Gastrocnemius medialis (tissue), 4 donors: ENCODE measurements at regions not wholly inside any gene's neighbourhood (a gene's known extent, or its start where the extent isn't known, plus 50 kb on each side); places are given as distances from the start of the nearest gene placed in this dataset.

Experiments
- ATAC-seq, 2 donors: fragments of 150-250 bp; one replicate each; pipeline ENCODE4 v1.9.1; 2016
- DNase-seq, 2 donors: peaks; one replicate each; pipeline ENCODE4 v3.0.0-alpha.2; 2019
- H3K27ac ChIP-seq, 4 donors: fragments of 200-600 bp; sonication (generic); 1 replicate in 1 of 4; 2 replicates in 3 of 4; pipeline ENCODE4 v1.5.1; 2016 to 2018; ENCODE audit warnings: mild to moderate bottlenecking in 2 of 4, moderate library complexity in 1 of 4
- H3K27me3 ChIP-seq, 3 donors: fragments of 200-600 bp; sonication (generic) in 2 of 3; 1 replicate in 1 of 3; 2 replicates in 2 of 3; pipeline versions ENCODE4 v1.5.1 to v1.6.0; 2016 to 2019; ENCODE audit warnings: mild to moderate bottlenecking in 1 of 3, moderate library complexity in 1 of 3
- H3K36me3 ChIP-seq, 2 donors: fragments of 200-600 bp; sonication (generic) in 1 of 2; one replicate each; pipeline ENCODE4 v1.5.1; 2017 to 2018
- H3K4me1 ChIP-seq, 2 donors: fragments of 200-600 bp; sonication (generic) in 1 of 2; one replicate each; pipeline ENCODE4 v1.5.1; 2016 to 2017; ENCODE audit warnings: mild to moderate bottlenecking in 2 of 2
- H3K4me3 ChIP-seq, 4 donors: fragments of 200-600 bp; sonication (generic) in 3 of 4; 1 replicate in 1 of 4; 2 replicates in 3 of 4; pipeline ENCODE4 v1.5.1; 2016 to 2019; ENCODE audit warnings: mild to moderate bottlenecking in 2 of 4
- H3K9me3 ChIP-seq, 3 donors: fragments of 200-600 bp; sonication (generic) in 2 of 3; 1 replicate in 1 of 3; 2 replicates in 2 of 3; pipeline ENCODE4 v1.5.1; 2016 to 2019
- POLR2A ChIP-seq, 2 donors: fragments of 450-650 bp; IDR thresholded peaks; one replicate each; pipeline ENCODE4 v1.6.1; 2017; ENCODE audit warnings: antibody characterized with exemption in 2 of 2, mild to moderate bottlenecking in 2 of 2, moderate library complexity in 2 of 2
- in situ Hi-C, 4 donors: fragments of 200-750 bp; cut with MboI; loops; one replicate each; pipeline versions ENCODE4 v1.15.0 to v1.8.0; 2017; ENCODE audit warnings: low sequenced_read_pairs in 4 of 4
- intact Hi-C: fragments of 100-400 bp; cut with DNase I; formaldehyde crosslinking; loops from one replicate; pipeline ENCODE4 v1.15.1; 2023; ENCODE audit warnings: low total_unique reads
- TF ChIP-seq, protein P1 (sequence below), 5 experiments: fragments of 450-650 bp in 3 of 5; fragments of 200-600 bp in 2 of 5; sonication (generic) in 2 of 5; IDR thresholded peaks in 4 of 5; conservative IDR thresholded peaks in 1 of 5; 1 replicate in 4 of 5; 2 replicates in 1 of 5; pipeline ENCODE4 v1.5.1; 2016 to 2019; ENCODE audit warnings: antibody characterized with exemption in 5 of 5, mild to moderate bottlenecking in 3 of 5, moderate library complexity in 3 of 5

DNA sequence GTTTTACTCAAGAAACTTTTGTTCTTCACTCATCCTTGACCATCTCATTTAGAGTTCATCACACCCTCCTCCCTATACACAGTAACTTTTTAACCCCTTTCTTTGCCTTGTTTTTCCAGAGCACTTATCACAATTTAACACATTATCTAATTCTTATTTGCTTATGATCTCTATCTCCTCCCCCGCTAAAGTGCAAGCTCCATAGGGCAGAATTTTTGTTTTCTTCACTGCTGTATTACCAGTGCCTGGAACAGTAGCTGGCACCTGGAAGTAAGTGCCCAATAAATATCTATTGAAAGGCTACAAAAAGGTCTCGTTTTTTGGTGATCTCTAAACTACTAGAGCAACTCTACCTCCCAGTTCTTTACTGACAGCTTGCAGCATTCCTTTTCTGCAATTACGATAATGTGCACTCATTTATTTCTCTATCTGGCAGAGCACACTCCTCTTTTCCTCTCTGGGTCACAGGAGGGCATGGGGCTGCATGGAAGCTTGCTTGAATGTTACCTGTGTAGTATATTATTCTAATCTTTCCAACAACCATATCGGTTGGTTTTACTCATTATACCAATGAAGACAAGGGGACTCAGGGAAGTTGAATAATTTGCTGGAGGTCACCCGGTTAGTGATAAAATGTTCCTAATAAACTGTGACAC is 57.4 kb upstream of the CHST9 start:
- no peak for ATAC-seq
- Histone ChIP-seq H3K27me3 (no peaks in the 10 kb centered on the region), H3K4me1 (no peaks in the 10 kb centered on the region), H3K27ac (no peak overlapping the region), H3K4me3 (no peak overlapping the region), H3K9me3 (no peaks in the 10 kb centered on the region), H3K36me3 (no peaks in the 10 kb centered on the region)
- in situ Hi-C loops, result no loop called here
- no peak for TF ChIP-seq POLR2A (IDR thresholded peaks at IDR 0.05)
- DNase-seq, result no peak
- intact Hi-C loops, result no loop called here

DNA sequence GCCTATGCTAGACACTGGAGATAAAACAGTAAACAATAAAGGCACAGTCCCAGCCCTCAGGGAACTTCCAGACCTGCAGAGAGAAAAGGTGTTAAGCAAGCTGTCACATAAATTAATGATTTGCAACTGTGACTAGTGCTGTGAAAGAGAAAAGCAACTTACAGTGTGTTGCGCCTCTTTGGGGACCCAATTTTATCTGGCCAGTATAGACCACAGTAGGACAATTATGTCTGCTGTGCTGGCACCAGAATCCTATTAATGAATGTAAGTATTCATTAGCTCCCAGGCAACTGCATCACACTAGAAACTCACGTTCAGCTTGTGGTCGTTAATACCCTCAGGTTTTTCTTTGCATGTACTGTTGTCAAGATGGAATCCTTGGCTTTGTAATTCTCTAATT is 55.3 kb upstream of the CHST9 start:
- in situ Hi-C loops, result no loop called here
- Histone ChIP-seq H3K9me3 (no peaks in the 10 kb centered on the region), H3K27me3 (no peaks in the 10 kb centered on the region), H3K4me3 (no peak overlapping the region), H3K36me3 (no peaks in the 10 kb centered on the region), H3K27ac (no peak overlapping the region), H3K4me1 (no peaks in the 10 kb centered on the region)
- DNase-seq (no peak), ATAC-seq (no peak)
- TF ChIP-seq, protein P1, sequence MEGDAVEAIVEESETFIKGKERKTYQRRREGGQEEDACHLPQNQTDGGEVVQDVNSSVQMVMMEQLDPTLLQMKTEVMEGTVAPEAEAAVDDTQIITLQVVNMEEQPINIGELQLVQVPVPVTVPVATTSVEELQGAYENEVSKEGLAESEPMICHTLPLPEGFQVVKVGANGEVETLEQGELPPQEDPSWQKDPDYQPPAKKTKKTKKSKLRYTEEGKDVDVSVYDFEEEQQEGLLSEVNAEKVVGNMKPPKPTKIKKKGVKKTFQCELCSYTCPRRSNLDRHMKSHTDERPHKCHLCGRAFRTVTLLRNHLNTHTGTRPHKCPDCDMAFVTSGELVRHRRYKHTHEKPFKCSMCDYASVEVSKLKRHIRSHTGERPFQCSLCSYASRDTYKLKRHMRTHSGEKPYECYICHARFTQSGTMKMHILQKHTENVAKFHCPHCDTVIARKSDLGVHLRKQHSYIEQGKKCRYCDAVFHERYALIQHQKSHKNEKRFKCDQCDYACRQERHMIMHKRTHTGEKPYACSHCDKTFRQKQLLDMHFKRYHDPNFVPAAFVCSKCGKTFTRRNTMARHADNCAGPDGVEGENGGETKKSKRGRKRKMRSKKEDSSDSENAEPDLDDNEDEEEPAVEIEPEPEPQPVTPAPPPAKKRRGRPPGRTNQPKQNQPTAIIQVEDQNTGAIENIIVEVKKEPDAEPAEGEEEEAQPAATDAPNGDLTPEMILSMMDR (IDR thresholded peaks at IDR 0.05 in 4 of 5, conservative IDR thresholded peaks at IDR 0.05 in 1 of 5), result no peak
- TF ChIP-seq POLR2A (IDR thresholded peaks at IDR 0.05), result no peak
- intact Hi-C loops, result no loop called here

- no peaks in the 10 kb centered on the region for H3K9me3 ChIP-seq
- intact Hi-C loops, result no loop called here
- TF ChIP-seq POLR2A (IDR thresholded peaks at IDR 0.05), result no peak
- TF ChIP-seq, protein P1 (IDR thresholded peaks at IDR 0.05 in 4 of 5, conservative IDR thresholded peaks at IDR 0.05 in 1 of 5), result no peak
Observed at GRCh38 chr18:27239669-27240068, 54.6 kb upstream of the CHST9 start.

GRCh38 chr18:27235218-27235870 is 50.2 kb upstream of the CHST9 start:
- in situ Hi-C loops, result no loop called here

More at GRCh38 chr18:27239669-27240068, 54.6 kb upstream of the CHST9 start:
- no peaks in the 10 kb centered on the region for H3K27me3 ChIP-seq
- ATAC-seq (no peak), DNase-seq (no peak)
- no peak overlapping the region for H3K27ac ChIP-seq
- no peak overlapping the region for H3K4me3 ChIP-seq
- in situ Hi-C loops, result no loop called here
- no peaks in the 10 kb centered on the region for H3K4me1 ChIP-seq
- no peaks in the 10 kb centered on the region for H3K36me3 ChIP-seq

More at GRCh38 chr18:27235218-27235870, 50.2 kb upstream of the CHST9 start:
- intact Hi-C loops, result no loop called here
- no peak overlapping the region for H3K4me3 ChIP-seq
- no peak overlapping the region for H3K27ac ChIP-seq
- DNase-seq (no peak), ATAC-seq (no peak)
- H3K27me3 ChIP-seq, result no peaks in the 10 kb centered on the region
- no peaks in the 10 kb centered on the region for H3K36me3 ChIP-seq
- H3K9me3 ChIP-seq, result no peaks in the 10 kb centered on the region
- TF ChIP-seq, protein P1 (IDR thresholded peaks at IDR 0.05 in 4 of 5, conservative IDR thresholded peaks at IDR 0.05 in 1 of 5), result no peak
- no peak for TF ChIP-seq POLR2A (IDR thresholded peaks at IDR 0.05)
- no peaks in the 10 kb centered on the region for H3K4me1 ChIP-seq
